K562 (cell line): ENCODE measurements at regions not wholly inside any gene's neighbourhood (a gene's known extent, or its start where the extent isn't known, plus 50 kb on each side); places are given as distances from the start of the nearest gene placed in this dataset.

Source experiments
- ATAC-seq: fragments of 200-7000 bp; cut with Tn5 transposase; 3 replicates; pipeline ENCODE4 v1.9.1; 2020; ENCODE audit warnings: moderate library complexity
- BruUV-seq: library from RNA; stranded (reverse); fragments of 400-500 nt; replicated peaks from 2 replicates; lab custom pipeline; 2021; lab: Mats Ljungman, UMichigan
- CTCF ChIA-PET: fragments of 300-600 bp; formaldehyde crosslinking; extraction: SDS; loops from one replicate; lab custom pipeline; 2021; ENCODE audit warnings: low intra/inter-chr PET ratio; lab: Yijun Ruan, JAX
- POLR2A ChIA-PET: fragments of 300-600, 350-650 bp; sonication (Branson Sonifier 250); formaldehyde crosslinking; extraction: SDS; loops from one replicate; lab custom pipeline; 2021; ENCODE audit warnings: antibody characterized with exemption, inconsistent platforms; lab: Yijun Ruan, JAX
- DNase-seq, 4 experiments: peaks; one replicate each; pipeline versions ENCODE4 v3.0.0 to v3.0.0-alpha.2; 2011 to 2018; ENCODE audit warnings: low spot score in 3 of 4, mixed read lengths in 3 of 4; ENCODE audit errors: extremely low read depth in 1 of 4
- FAIRE-seq: peaks from 2 replicates; lab custom pipeline; 2011; peaks lifted over from hg19 to GRCh38; lab: Jason Lieb, UNC
- H2AFZ ChIP-seq: 2 replicates; pipeline ENCODE4 v1.6.0; 2011; ENCODE audit warnings: low read depth, low read length, control low read depth, inconsistent platforms
- H3K27ac ChIP-seq: fragments of 200-600 bp; 3 replicates; pipeline ENCODE4 v1.8.0; 2011; ENCODE audit warnings: low read depth, mild to moderate bottlenecking, control low read depth, inconsistent platforms, low read length, moderate library complexity, mixed read lengths; ENCODE audit errors: extremely low read depth
- H3K27me3 ChIP-seq, 2 experiments: fragments of 300-600 bp in 1 of 2; 2 replicates in 1 of 2; 3 replicates in 1 of 2; pipeline versions ENCODE4 v1.6.0 to v1.8.0; 2011; ENCODE audit warnings: inconsistent platforms in 2 of 2, low read length in 2 of 2, mild to moderate bottlenecking in 1 of 2, mixed read lengths in 1 of 2, moderate library complexity in 1 of 2; ENCODE audit not compliant: control insufficient read depth in 2 of 2, insufficient read depth in 2 of 2
- H3K36me3 ChIP-seq: fragments of 300-600 bp; 3 replicates; pipeline ENCODE4 v1.8.0; 2011; ENCODE audit warnings: mild to moderate bottlenecking, low read length, inconsistent platforms; ENCODE audit not compliant: control insufficient read depth, insufficient read depth
- H3K4me1 ChIP-seq, 2 experiments: fragments of 200-600 bp in 1 of 2; replicated peaks in 1 of 2; 2 replicates in 1 of 2; 3 replicates in 1 of 2; pipeline versions ENCODE4 v1.5.1 to v1.8.0; 2011; ENCODE audit warnings: inconsistent platforms in 2 of 2, low read length in 2 of 2, mild to moderate bottlenecking in 1 of 2, mixed read lengths in 1 of 2, moderate library complexity in 1 of 2; ENCODE audit not compliant: control insufficient read depth in 2 of 2, insufficient read depth in 2 of 2
- H3K4me2 ChIP-seq: 2 replicates; pipeline ENCODE4 v1.6.1; 2011; ENCODE audit warnings: low read length, control low read depth, inconsistent platforms, mixed read lengths; ENCODE audit not compliant: insufficient read depth
- H3K4me3 ChIP-seq: fragments of 200-600 bp; sonication (generic), shearing (Covaris generic); 2 replicates; pipeline ENCODE4 v1.5.1; 2016; ENCODE audit warnings: control low read depth, inconsistent platforms
- H3K79me2 ChIP-seq: fragments of 200-600 bp; 3 replicates; pipeline ENCODE4 v1.8.0; 2011; ENCODE audit warnings: low read length, inconsistent platforms; ENCODE audit not compliant: control insufficient read depth, insufficient read depth
- H3K9ac ChIP-seq, 2 experiments: 2 replicates each; pipeline versions ENCODE4 v1.6.0 to v1.6.1; 2011; ENCODE audit warnings: low read depth in 2 of 2, low read length in 2 of 2, control low read depth in 1 of 2, inconsistent platforms in 1 of 2, mild to moderate bottlenecking in 1 of 2, mixed read lengths in 1 of 2; ENCODE audit not compliant: insufficient read depth in 1 of 2
- H3K9me1 ChIP-seq: one replicate; pipeline ENCODE4 v1.6.0; 2011; ENCODE audit warnings: inconsistent platforms, mild to moderate bottlenecking, low read length, moderate library complexity; ENCODE audit not compliant: control insufficient read depth, insufficient read depth
- H3K9me3 ChIP-seq: replicated peaks from 2 replicates; pipeline ENCODE4 v1.5.1; 2011; ENCODE audit warnings: low read depth, low read length, inconsistent platforms; ENCODE audit not compliant: control insufficient read depth, insufficient read depth
- H4K20me1 ChIP-seq: replicated peaks from 2 replicates; pipeline ENCODE4 v1.6.1; 2011; ENCODE audit warnings: low read length, inconsistent platforms, mixed read lengths; ENCODE audit not compliant: control insufficient read depth, insufficient read depth
- AFF4 ChIP-seq: sonication (generic); formaldehyde crosslinking; IDR thresholded peaks from 2 replicates; pipeline ENCODE4 v1.8.0; 2023; ENCODE audit warnings: mild to moderate bottlenecking, missing genetic modification reagents
- ARID1B ChIP-seq: fragments of 450-650 bp; IDR thresholded peaks from 2 replicates; pipeline ENCODE4 v1.6.1; 2016; ENCODE audit warnings: antibody characterized with exemption, mild to moderate bottlenecking, inconsistent platforms
- E2F3 ChIP-seq: fragments of 250-450 bp; sonication (Bioruptor Pico); IDR thresholded peaks from 2 replicates; pipeline ENCODE4 v1.4.0; 2020; ENCODE audit warnings: mild to moderate bottlenecking
- FOXA3 ChIP-seq, 2 experiments: fragments of 450-650 bp in 1 of 2; sonication (generic) in 1 of 2; formaldehyde crosslinking; IDR thresholded peaks in 1 of 2; conservative IDR thresholded peaks in 1 of 2; 2 replicates each; pipeline versions ENCODE4 v1.4.0 to v1.8.0; 2020 to 2022; ENCODE audit warnings: mild to moderate bottlenecking in 2 of 2, missing genetic modification reagents in 1 of 2
- KDM1A ChIP-seq, 2 experiments: fragments of 450-650 bp; IDR thresholded peaks; 2 replicates each; pipeline ENCODE4 v1.6.1; 2016; ENCODE audit warnings: mild to moderate bottlenecking in 2 of 2
- SIN3A ChIP-seq, 2 experiments: fragments of 150-350 bp in 1 of 2; IDR thresholded peaks; 2 replicates each; pipeline ENCODE4 v1.6.1; 2011 to 2016; ENCODE audit warnings: borderline replicate concordance in 2 of 2, low read depth in 2 of 2, low read length in 2 of 2, mild to moderate bottlenecking in 2 of 2, moderate library complexity in 2 of 2; ENCODE audit not compliant: control insufficient read depth in 1 of 2
- XRCC3 ChIP-seq: fragments of 450-650 bp; IDR thresholded peaks from 2 replicates; pipeline ENCODE4 v1.6.1; 2017; ENCODE audit warnings: mild to moderate bottlenecking, moderate library complexity
- ZNF282 ChIP-seq: sonication (generic); formaldehyde crosslinking; IDR thresholded peaks from 2 replicates; pipeline ENCODE4 v1.8.1; 2023; ENCODE audit warnings: missing genetic modification reagents
- ZNF41 ChIP-seq: fragments of 250-450 bp; sonication (Bioruptor Pico); conservative IDR thresholded peaks from 2 replicates; pipeline ENCODE4 v1.4.0; 2020; ENCODE audit warnings: mild to moderate bottlenecking
- ZNF77 ChIP-seq: fragments of 250-450 bp; sonication (Bioruptor Pico); IDR thresholded peaks from 2 replicates; pipeline ENCODE4 v1.5.0; 2020
- WGBS: fragments of 100-300 bp; shearing (Covaris generic); methylation state at CpG from one replicate; pipeline ENCODE4 v1.1.6; 2016; ENCODE audit warnings: low coverage, mixed read lengths; ENCODE audit not compliant: insufficient coverage; ENCODE audit errors: missing lambda C conversion rate; 5-methylcytosine and 5-hydroxymethylcytosine counted together
- in situ Hi-C: fragments of 300-500 bp; cut with MboI; formaldehyde crosslinking; loops from 4 replicates; pipeline ENCODE4 v1.15.0; 2018; ENCODE audit warnings: inconsistent platforms, mixed read lengths
- intact Hi-C: fragments of 100-400 bp; cut with micrococcal nuclease; formaldehyde crosslinking; loops from 2 replicates; pipeline ENCODE4 v1.14.2; 2022
- TF ChIP-seq, protein P1 (sequence below): IDR thresholded peaks from 2 replicates; pipeline ENCODE4 v1.6.1; 2016; ENCODE audit warnings: missing genetic modification characterization, missing compliant biosample characterization
- TF ChIP-seq, protein P2 (sequence below): IDR thresholded peaks from 2 replicates; pipeline ENCODE4 v1.6.1; 2014; ENCODE audit warnings: antibody characterized with exemption

- no peak overlapping the region for H3K4me2 ChIP-seq
- no peak for DNase-seq
- POLR2A ChIA-PET: interaction anchor here (0.5 kb wide), 1 partner anchor 12 kb away, joined by 3 read pairs; no protein-coding TSS in a partner anchor
- BruUV-seq: no TSS peak
- H3K79me2 ChIP-seq: no peaks in the 10 kb centered on the region
- H3K27me3 ChIP-seq: no peaks in the 10 kb centered on the region
- H3K9me3 ChIP-seq: no peaks in the 10 kb centered on the region
- ATAC-seq: no peak
- H3K9ac ChIP-seq: no peak overlapping the region
- no peak overlapping the region for H3K27ac ChIP-seq
- TF ChIP-seq ZNF77 (no peak), SIN3A (IDR thresholded peaks at IDR 0.05; ENCODE audit: borderline replicate concordance in 2 of 2, control insufficient read depth in 1 of 2, low read depth in 2 of 2, low read length in 2 of 2) (no peak), XRCC3 (no peak), KDM1A (IDR thresholded peaks at IDR 0.05) (no peak), ZNF282 (CRISPR knock-in tag) (no peak), ARID1B (no peak), FOXA3 (CRISPR knock-in tag; conservative IDR thresholded peaks at IDR 0.05 in 1 of 2, IDR thresholded peaks at IDR 0.05 in 1 of 2) (no peak), E2F3 (CRISPR knock-in tag) (no peak), ZNF41 (CRISPR knock-in tag) (no peak), AFF4 (CRISPR knock-in tag) (no peak)
- TF ChIP-seq, protein P1, sequence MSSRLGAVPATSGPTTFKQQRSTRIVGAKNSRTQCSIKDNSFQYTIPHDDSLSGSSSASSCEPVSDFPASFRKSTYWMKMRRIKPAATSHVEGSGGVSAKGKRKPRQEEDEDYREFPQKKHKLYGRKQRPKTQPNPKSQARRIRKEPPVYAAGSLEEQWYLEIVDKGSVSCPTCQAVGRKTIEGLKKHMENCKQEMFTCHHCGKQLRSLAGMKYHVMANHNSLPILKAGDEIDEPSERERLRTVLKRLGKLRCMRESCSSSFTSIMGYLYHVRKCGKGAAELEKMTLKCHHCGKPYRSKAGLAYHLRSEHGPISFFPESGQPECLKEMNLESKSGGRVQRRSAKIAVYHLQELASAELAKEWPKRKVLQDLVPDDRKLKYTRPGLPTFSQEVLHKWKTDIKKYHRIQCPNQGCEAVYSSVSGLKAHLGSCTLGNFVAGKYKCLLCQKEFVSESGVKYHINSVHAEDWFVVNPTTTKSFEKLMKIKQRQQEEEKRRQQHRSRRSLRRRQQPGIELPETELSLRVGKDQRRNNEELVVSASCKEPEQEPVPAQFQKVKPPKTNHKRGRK: no peak
- TF ChIP-seq, protein P2, sequence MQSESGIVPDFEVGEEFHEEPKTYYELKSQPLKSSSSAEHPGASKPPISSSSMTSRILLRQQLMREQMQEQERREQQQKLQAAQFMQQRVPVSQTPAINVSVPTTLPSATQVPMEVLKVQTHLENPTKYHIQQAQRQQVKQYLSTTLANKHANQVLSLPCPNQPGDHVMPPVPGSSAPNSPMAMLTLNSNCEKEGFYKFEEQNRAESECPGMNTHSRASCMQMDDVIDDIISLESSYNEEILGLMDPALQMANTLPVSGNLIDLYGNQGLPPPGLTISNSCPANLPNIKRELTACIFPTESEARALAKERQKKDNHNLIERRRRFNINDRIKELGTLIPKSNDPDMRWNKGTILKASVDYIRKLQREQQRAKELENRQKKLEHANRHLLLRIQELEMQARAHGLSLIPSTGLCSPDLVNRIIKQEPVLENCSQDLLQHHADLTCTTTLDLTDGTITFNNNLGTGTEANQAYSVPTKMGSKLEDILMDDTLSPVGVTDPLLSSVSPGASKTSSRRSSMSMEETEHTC: no peak
- no peaks in the 10 kb centered on the region for H3K9me1 ChIP-seq
- 0% methylated on average over 1 of the region's 1 CpG for WGBS
- H3K36me3 ChIP-seq: no peaks in the 10 kb centered on the region
- no peak overlapping the region for H3K4me3 ChIP-seq
- intact Hi-C loops: no loop called here
- FAIRE-seq: no peak
- no peak overlapping the region for H2AFZ ChIP-seq
- H3K4me1 ChIP-seq: no peaks in the 10 kb centered on the region
- CTCF ChIA-PET: no interaction called here
- in situ Hi-C loops: no loop called here
- no peaks in the 10 kb centered on the region for H4K20me1 ChIP-seq
Measured at GRCh38 chr3:153749070-153749610, 372.1 kb upstream of the ARHGEF26 start.
